ENCODE measurements at regions not wholly inside any gene's neighbourhood (a gene's known extent, or its start where the extent isn't known, plus 50 kb on each side); places are given as distances from the start of the nearest gene placed in this dataset.

DNA sequence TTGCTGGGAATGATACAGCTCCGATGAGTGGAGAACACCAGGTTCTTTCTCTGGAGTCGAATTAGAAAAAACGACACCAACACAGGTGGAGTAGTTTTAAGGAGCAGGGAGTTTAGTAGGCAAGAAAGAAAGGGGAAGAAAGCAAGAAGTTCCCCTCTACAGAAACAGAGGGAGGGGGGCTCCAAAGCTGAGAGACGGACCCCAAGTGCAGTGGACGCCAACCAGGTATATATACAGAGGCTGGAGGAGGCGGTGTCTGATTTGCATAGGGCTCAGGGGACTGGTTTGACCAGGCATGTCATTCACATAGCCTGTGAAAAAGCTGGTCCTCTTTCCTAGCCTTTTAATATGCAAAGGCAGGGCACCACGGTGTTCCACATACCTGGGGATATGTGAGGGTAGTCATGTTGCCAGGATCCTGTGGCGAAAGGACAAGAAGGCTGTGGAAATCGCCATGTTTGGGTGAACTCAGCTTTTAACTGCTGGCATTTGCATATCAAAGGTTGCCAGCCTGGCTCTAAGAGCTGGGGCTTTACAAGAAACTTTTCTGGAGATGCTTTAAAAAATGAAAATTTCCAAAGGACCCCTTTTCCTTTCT lies 887.4 kb upstream of the EPHA6 start:
- Histone ChIP-seq H3K9me3 (ENCODE audit: low read depth, low read length, poor library complexity, severe bottlenecking) (peaks cover 18% of the 10 kb centered on the region), H3K36me3 (ENCODE audit: insufficient read depth, low read length, poor library complexity, severe bottlenecking) (no peaks in the 10 kb centered on the region), H3K27ac (ENCODE audit: low read depth, low read length, poor library complexity, severe bottlenecking) (no peak overlapping the region), H3K4me3 (ENCODE audit: low read depth, low read length, poor library complexity, severe bottlenecking) (no peak overlapping the region), H3K27me3 (replicated peaks; ENCODE audit: insufficient read depth, low read depth, low read length, poor library complexity) (no peaks in the 10 kb centered on the region), H3K4me1 (ENCODE audit: insufficient read depth, low read length, poor library complexity, severe bottlenecking) (no peaks in the 10 kb centered on the region)
- TF ChIP-seq EZH2 (IDR thresholded peaks at IDR 0.05; ENCODE audit: borderline replicate concordance, low read depth, low read length, poor library complexity, severe bottlenecking), result no peak
- TF ChIP-seq, protein P1, sequence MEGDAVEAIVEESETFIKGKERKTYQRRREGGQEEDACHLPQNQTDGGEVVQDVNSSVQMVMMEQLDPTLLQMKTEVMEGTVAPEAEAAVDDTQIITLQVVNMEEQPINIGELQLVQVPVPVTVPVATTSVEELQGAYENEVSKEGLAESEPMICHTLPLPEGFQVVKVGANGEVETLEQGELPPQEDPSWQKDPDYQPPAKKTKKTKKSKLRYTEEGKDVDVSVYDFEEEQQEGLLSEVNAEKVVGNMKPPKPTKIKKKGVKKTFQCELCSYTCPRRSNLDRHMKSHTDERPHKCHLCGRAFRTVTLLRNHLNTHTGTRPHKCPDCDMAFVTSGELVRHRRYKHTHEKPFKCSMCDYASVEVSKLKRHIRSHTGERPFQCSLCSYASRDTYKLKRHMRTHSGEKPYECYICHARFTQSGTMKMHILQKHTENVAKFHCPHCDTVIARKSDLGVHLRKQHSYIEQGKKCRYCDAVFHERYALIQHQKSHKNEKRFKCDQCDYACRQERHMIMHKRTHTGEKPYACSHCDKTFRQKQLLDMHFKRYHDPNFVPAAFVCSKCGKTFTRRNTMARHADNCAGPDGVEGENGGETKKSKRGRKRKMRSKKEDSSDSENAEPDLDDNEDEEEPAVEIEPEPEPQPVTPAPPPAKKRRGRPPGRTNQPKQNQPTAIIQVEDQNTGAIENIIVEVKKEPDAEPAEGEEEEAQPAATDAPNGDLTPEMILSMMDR (conservative IDR thresholded peaks at IDR 0.05; ENCODE audit: low read depth, low read length), result no peak
- intact Hi-C loops (cut with micrococcal nuclease; ENCODE audit: unreplicated experiment), result no loop called here
- POLR2A ChIA-PET (ENCODE audit: low non-redundant PET), result no interaction called here
- no TSS peak for BruUV-seq (replicated peaks)
- DNase-seq (ENCODE audit: low spot score), result no peak
- CTCF ChIA-PET, result no interaction called here

DNA sequence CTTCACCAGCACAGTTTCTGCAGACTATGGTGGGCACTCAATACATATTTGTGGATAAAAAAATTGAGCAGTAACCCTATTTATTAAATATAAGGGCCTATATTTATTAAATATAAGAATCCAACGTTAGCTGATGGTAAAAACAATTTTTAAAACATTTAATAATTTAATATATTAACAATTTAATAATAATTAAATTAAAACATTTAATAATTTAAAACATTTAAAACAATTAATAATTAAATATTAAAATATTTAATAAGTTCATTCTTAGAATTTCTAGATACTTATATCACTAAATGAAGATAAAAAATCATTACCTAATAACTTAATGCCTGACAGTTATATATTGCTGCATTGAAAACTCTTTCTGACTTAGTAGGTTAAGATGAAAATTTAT lies 880.2 kb upstream of the EPHA6 start:
- POLR2A ChIA-PET (ENCODE audit: low non-redundant PET), result no interaction called here
- intact Hi-C loops (cut with micrococcal nuclease; ENCODE audit: unreplicated experiment), result no loop called here
- no peak for TF ChIP-seq EZH2 (IDR thresholded peaks at IDR 0.05; ENCODE audit: borderline replicate concordance, low read depth, low read length, poor library complexity, severe bottlenecking)
- TF ChIP-seq, protein P1 (conservative IDR thresholded peaks at IDR 0.05; ENCODE audit: low read depth, low read length), result no peak
- BruUV-seq (replicated peaks), result no TSS peak
- CTCF ChIA-PET, result no interaction called here
- Histone ChIP-seq H3K9me3 (ENCODE audit: low read depth, low read length, poor library complexity, severe bottlenecking) (peaks cover 14% of the 10 kb centered on the region), H3K27me3 (replicated peaks; ENCODE audit: insufficient read depth, low read depth, low read length, poor library complexity) (no peaks in the 10 kb centered on the region), H3K4me1 (ENCODE audit: insufficient read depth, low read length, poor library complexity, severe bottlenecking) (no peaks in the 10 kb centered on the region), H3K4me3 (ENCODE audit: low read depth, low read length, poor library complexity, severe bottlenecking) (no peak overlapping the region), H3K27ac (ENCODE audit: low read depth, low read length, poor library complexity, severe bottlenecking) (no peak overlapping the region), H3K36me3 (ENCODE audit: insufficient read depth, low read length, poor library complexity, severe bottlenecking) (no peaks in the 10 kb centered on the region)
- DNase-seq (ENCODE audit: low spot score), result no peak

DNA sequence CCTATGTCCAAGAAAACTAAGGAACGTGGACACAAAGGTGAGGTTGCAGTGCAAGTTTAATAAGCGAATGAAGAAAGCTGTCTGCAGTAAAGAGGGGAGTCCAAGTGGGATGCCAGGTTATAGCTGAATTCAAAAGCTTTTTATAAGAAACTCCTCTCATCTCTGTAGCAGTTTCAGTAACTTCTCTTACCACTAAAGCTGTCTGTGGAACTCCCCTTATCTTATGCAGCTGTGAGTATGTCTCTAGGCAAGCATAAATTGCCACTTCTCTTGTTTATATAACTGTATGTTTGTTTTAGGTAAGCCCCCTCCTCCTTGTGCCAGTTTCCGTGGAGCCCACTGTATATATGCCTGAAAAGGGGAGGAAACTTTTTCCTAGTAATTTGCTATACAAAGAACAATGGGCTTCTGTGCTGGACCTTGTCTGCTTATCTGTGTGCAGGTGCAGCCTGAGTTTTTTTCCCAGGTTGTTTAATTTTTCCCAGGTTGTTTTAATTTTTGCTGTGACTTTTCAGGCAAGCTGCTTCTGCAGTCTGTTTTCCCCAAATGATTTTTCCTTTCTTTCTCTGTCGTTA lies 875.1 kb upstream of the EPHA6 start:
- CTCF ChIA-PET, result interaction anchor here (0.6 kb wide), 1 partner anchor 62 kb away, joined by 6 read pairs; no protein-coding TSS in a partner anchor
- H3K4me3 ChIP-seq (ENCODE audit: low read depth, low read length, poor library complexity, severe bottlenecking), result no peak overlapping the region
- no peaks in the 10 kb centered on the region for H3K4me1 ChIP-seq (ENCODE audit: insufficient read depth, low read length, poor library complexity, severe bottlenecking)
- no peak overlapping the region for H3K27ac ChIP-seq (ENCODE audit: low read depth, low read length, poor library complexity, severe bottlenecking)
- H3K36me3 ChIP-seq (ENCODE audit: insufficient read depth, low read length, poor library complexity, severe bottlenecking), result no peaks in the 10 kb centered on the region
- POLR2A ChIA-PET (ENCODE audit: low non-redundant PET), result no interaction called here
- H3K9me3 ChIP-seq (ENCODE audit: low read depth, low read length, poor library complexity, severe bottlenecking), result peaks cover 16% of the 10 kb centered on the region
- H3K27me3 ChIP-seq (replicated peaks; ENCODE audit: insufficient read depth, low read depth, low read length, poor library complexity), result no peaks in the 10 kb centered on the region
- DNase-seq (ENCODE audit: low spot score), result no peak
- TF ChIP-seq EZH2 (IDR thresholded peaks at IDR 0.05; ENCODE audit: borderline replicate concordance, low read depth, low read length, poor library complexity, severe bottlenecking), result no peak
- TF ChIP-seq, protein P1 (conservative IDR thresholded peaks at IDR 0.05; ENCODE audit: low read depth, low read length), result no peak
- intact Hi-C loops (cut with micrococcal nuclease; ENCODE audit: unreplicated experiment), result no loop called here
- BruUV-seq (replicated peaks), result no TSS peak

Measured in A673 (cell line).